ENCODE measurements at regions not wholly inside any gene's neighbourhood (a gene's known extent, or its start where the extent isn't known, plus 50 kb on each side); places are given as distances from the start of the nearest gene placed in this dataset.

- Histone ChIP-seq H3K9me3 (peaks cover 0 to 10% of the 10 kb centered on the region in 2 donors), H3K4me1 (no peaks in the 10 kb centered on the region), H3K4me3 (no peak overlapping the region), H3K36me3 (no peaks in the 10 kb centered on the region), H3K27ac (no peak overlapping the region), H3K27me3 (no peaks in the 10 kb centered on the region)
- intact Hi-C loops (cut with DNase I; ENCODE audit: low total_unique reads) (no loop called here), in situ Hi-C loops (cut with MboI; ENCODE audit: low pct_ligation_motif_present in 1 of 4, low pct_unique_long_range_greater_than_20kb in 1 of 4, low sequenced_read_pairs in 3 of 4) (no loop called here)
- TF ChIP-seq, protein P1, sequence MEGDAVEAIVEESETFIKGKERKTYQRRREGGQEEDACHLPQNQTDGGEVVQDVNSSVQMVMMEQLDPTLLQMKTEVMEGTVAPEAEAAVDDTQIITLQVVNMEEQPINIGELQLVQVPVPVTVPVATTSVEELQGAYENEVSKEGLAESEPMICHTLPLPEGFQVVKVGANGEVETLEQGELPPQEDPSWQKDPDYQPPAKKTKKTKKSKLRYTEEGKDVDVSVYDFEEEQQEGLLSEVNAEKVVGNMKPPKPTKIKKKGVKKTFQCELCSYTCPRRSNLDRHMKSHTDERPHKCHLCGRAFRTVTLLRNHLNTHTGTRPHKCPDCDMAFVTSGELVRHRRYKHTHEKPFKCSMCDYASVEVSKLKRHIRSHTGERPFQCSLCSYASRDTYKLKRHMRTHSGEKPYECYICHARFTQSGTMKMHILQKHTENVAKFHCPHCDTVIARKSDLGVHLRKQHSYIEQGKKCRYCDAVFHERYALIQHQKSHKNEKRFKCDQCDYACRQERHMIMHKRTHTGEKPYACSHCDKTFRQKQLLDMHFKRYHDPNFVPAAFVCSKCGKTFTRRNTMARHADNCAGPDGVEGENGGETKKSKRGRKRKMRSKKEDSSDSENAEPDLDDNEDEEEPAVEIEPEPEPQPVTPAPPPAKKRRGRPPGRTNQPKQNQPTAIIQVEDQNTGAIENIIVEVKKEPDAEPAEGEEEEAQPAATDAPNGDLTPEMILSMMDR (IDR thresholded peaks at IDR 0.05) = no peak
- TF ChIP-seq EP300 (IDR thresholded peaks at IDR 0.05; ENCODE audit: low read depth) = no peak
- TF ChIP-seq POLR2AphosphoS5 (IDR thresholded peaks at IDR 0.05) = no peak
- no peak for TF ChIP-seq POLR2A (IDR thresholded peaks at IDR 0.05)
- DNase-seq = no peak
- 86% methylated on average over 14 of the region's 14 CpGs; no CpG with 5 or more reads in 1 of the 2 donors for WGBS, 2 donors (ENCODE audit: low coverage in 1 of 2)
These were observed 232.3 kb downstream of the SNRPN start for GRCh38 chr15:25186906-25187645.

DNA sequence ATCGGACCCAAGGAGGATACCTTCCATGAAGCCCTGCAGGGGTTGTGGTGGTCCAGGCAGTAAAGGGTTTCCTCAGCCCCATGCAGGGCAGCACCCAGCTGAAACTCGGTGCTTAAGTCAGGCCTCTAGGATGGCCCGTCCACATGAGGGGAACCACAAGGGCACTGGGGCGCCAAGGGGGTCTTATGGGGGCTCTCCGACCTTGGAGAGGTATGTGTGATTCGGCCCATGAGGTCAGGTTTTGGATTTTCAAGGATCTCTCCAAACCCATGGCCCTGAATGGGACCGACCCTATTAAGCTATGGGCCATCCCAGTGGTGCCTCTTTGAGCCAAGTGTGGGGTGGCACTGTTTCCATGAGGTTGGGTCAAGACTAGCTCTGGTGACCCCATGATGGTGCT, 233.3 kb downstream of the SNRPN start:
- intact Hi-C loops (cut with DNase I; ENCODE audit: low total_unique reads) = no loop called here
- Histone ChIP-seq H3K9me3 (peaks cover 0 to 10% of the 10 kb centered on the region in 2 donors), H3K36me3 (no peaks in the 10 kb centered on the region), H3K27me3 (no peaks in the 10 kb centered on the region), H3K4me3 (no peak overlapping the region), H3K4me1 (no peaks in the 10 kb centered on the region), H3K27ac (no peak overlapping the region)
- 71% methylated on average over 5 of the region's 7 CpGs; no CpG with 5 or more reads in 1 of the 2 donors for WGBS, 2 donors (ENCODE audit: low coverage in 1 of 2)
- in situ Hi-C loops (cut with MboI; ENCODE audit: low pct_ligation_motif_present in 1 of 4, low pct_unique_long_range_greater_than_20kb in 1 of 4, low sequenced_read_pairs in 3 of 4) = no loop called here
- TF ChIP-seq POLR2AphosphoS5 (IDR thresholded peaks at IDR 0.05) (no peak), POLR2A (IDR thresholded peaks at IDR 0.05) (no peak), EP300 (IDR thresholded peaks at IDR 0.05; ENCODE audit: low read depth) (no peak)
- TF ChIP-seq, protein P1 (IDR thresholded peaks at IDR 0.05) = no peak
- DNase-seq = no peak

GRCh38 chr15:25188551-25189101, 233.8 kb downstream of the SNRPN start:
- in situ Hi-C loops (cut with MboI; ENCODE audit: low pct_ligation_motif_present in 1 of 4, low pct_unique_long_range_greater_than_20kb in 1 of 4, low sequenced_read_pairs in 3 of 4) = no loop called here

GRCh38 chr15:25189551-25189950, 234.8 kb downstream of the SNRPN start:
- Histone ChIP-seq H3K4me3 (no peak overlapping the region), H3K27me3 (no peaks in the 10 kb centered on the region), H3K4me1 (no peaks in the 10 kb centered on the region), H3K9me3 (peaks cover 0 to 15% of the 10 kb centered on the region in 2 donors), H3K36me3 (no peaks in the 10 kb centered on the region), H3K27ac (no peak overlapping the region)
- DNase-seq = no peak
- in situ Hi-C loops (cut with MboI; ENCODE audit: low pct_ligation_motif_present in 1 of 4, low pct_unique_long_range_greater_than_20kb in 1 of 4, low sequenced_read_pairs in 3 of 4) (no loop called here), intact Hi-C loops (cut with DNase I; ENCODE audit: low total_unique reads) (no loop called here)
- TF ChIP-seq, protein P1 (IDR thresholded peaks at IDR 0.05) = no peak
- TF ChIP-seq POLR2A (IDR thresholded peaks at IDR 0.05) (no peak), POLR2AphosphoS5 (IDR thresholded peaks at IDR 0.05) (no peak), EP300 (IDR thresholded peaks at IDR 0.05; ENCODE audit: low read depth) (no peak)
- WGBS, 2 donors (ENCODE audit: low coverage in 1 of 2) = 89% methylated on average over 9 of the region's 11 CpGs; no CpG with 5 or more reads in 1 of the 2 donors

More at GRCh38 chr15:25188551-25189101, 233.8 kb downstream of the SNRPN start:
- WGBS, 2 donors (ENCODE audit: low coverage in 1 of 2) = 68% methylated on average over 7 of the region's 7 CpGs; no CpG with 5 or more reads in 1 of the 2 donors
- H3K4me3 ChIP-seq = no peak overlapping the region
- no peaks in the 10 kb centered on the region for H3K4me1 ChIP-seq
- TF ChIP-seq POLR2A (IDR thresholded peaks at IDR 0.05) = no peak
- TF ChIP-seq EP300 (IDR thresholded peaks at IDR 0.05; ENCODE audit: low read depth) = no peak
- no peak for TF ChIP-seq POLR2AphosphoS5 (IDR thresholded peaks at IDR 0.05)
- TF ChIP-seq, protein P1 (IDR thresholded peaks at IDR 0.05) = no peak
- no peak for DNase-seq
- no peak overlapping the region for H3K27ac ChIP-seq
- peaks cover 0 to 10% of the 10 kb centered on the region in 2 donors for H3K9me3 ChIP-seq
- H3K36me3 ChIP-seq = no peaks in the 10 kb centered on the region
- intact Hi-C loops (cut with DNase I; ENCODE audit: low total_unique reads) = no loop called here
- no peaks in the 10 kb centered on the region for H3K27me3 ChIP-seq

All from transverse colon (tissue), 4 donors.